ENCODE measurements at regions not wholly inside any gene's neighbourhood (a gene's known extent, or its start where the extent isn't known, plus 50 kb on each side); places are given as distances from the start of the nearest gene placed in this dataset.

DNA sequence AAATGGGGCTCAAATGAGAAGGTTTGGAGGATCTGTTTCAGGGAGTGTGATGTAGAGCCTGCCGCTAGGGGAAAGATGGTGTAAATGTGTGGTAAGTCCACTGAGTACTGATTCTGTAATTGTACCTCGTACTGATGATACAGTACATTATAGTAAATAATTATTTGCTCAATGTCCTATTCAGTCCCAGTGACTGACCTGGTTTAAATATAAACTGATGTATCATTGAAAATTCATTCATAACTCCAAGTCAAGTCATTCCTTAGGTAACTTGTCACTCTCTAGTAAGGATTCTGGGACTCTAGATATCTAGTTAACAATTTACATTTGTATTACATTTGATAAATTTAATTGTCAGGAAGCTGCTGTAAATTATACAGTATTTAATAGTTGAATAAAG, 667.3 kb downstream of the DTWD2 start:
- TF ChIP-seq, protein P1, sequence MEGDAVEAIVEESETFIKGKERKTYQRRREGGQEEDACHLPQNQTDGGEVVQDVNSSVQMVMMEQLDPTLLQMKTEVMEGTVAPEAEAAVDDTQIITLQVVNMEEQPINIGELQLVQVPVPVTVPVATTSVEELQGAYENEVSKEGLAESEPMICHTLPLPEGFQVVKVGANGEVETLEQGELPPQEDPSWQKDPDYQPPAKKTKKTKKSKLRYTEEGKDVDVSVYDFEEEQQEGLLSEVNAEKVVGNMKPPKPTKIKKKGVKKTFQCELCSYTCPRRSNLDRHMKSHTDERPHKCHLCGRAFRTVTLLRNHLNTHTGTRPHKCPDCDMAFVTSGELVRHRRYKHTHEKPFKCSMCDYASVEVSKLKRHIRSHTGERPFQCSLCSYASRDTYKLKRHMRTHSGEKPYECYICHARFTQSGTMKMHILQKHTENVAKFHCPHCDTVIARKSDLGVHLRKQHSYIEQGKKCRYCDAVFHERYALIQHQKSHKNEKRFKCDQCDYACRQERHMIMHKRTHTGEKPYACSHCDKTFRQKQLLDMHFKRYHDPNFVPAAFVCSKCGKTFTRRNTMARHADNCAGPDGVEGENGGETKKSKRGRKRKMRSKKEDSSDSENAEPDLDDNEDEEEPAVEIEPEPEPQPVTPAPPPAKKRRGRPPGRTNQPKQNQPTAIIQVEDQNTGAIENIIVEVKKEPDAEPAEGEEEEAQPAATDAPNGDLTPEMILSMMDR (IDR thresholded peaks at IDR 0.05), result no peak
- TF ChIP-seq POLR2A (IDR thresholded peaks at IDR 0.05) (no peak), EP300 (IDR thresholded peaks at IDR 0.05) (no peak), POLR2AphosphoS5 (IDR thresholded peaks at IDR 0.05) (no peak)
